DND-41 (cell line): ENCODE measurements at regions not wholly inside any gene's neighbourhood (a gene's known extent, or its start where the extent isn't known, plus 50 kb on each side); places are given as distances from the start of the nearest gene placed in this dataset.

Experiments used
- ATAC-seq: fragments of 200-7000 bp; cut with Tn5 transposase; 3 replicates; pipeline ENCODE4 v1.9.1; 2021; ENCODE audit warnings: low read depth; ENCODE audit not compliant: insufficient read depth
- DNase-seq: peaks from one replicate; pipeline ENCODE4 v3.0.0-alpha.2; 2020
- H2AFZ ChIP-seq: 2 replicates; pipeline ENCODE4 v1.6.0; 2012; ENCODE audit warnings: low read depth, low read length
- H3K27ac ChIP-seq: 2 replicates; pipeline ENCODE4 v1.5.1; 2012; ENCODE audit warnings: low read length, inconsistent platforms
- H3K27me3 ChIP-seq: fragments of 200-600 bp; sonication (generic); 2 replicates; pipeline ENCODE4 v1.6.0; 2012; ENCODE audit warnings: low read length, mild to moderate bottlenecking, inconsistent platforms; ENCODE audit not compliant: insufficient read depth, poor library complexity
- H3K36me3 ChIP-seq: 2 replicates; pipeline ENCODE4 v1.5.1; 2012; ENCODE audit warnings: low read length, inconsistent platforms; ENCODE audit not compliant: insufficient read depth
- H3K4me1 ChIP-seq: 2 replicates; pipeline ENCODE4 v1.5.1; 2012; ENCODE audit warnings: mild to moderate bottlenecking, low read length; ENCODE audit not compliant: insufficient read depth
- H3K4me2 ChIP-seq: 2 replicates; pipeline ENCODE4 v1.6.0; 2012; ENCODE audit warnings: mild to moderate bottlenecking, moderate library complexity, low read length, inconsistent platforms; ENCODE audit not compliant: insufficient read depth
- H3K4me3 ChIP-seq, 2 experiments: fragments of 200-600 bp in 1 of 2; shearing (Covaris generic) in 1 of 2; 2 replicates each; pipeline ENCODE4 v1.5.1; 2012 to 2016; ENCODE audit warnings: inconsistent platforms in 2 of 2, low read length in 2 of 2, mild to moderate bottlenecking in 2 of 2, low read depth in 1 of 2, moderate library complexity in 1 of 2
- H3K79me2 ChIP-seq: 2 replicates; pipeline ENCODE4 v1.6.0; 2012; ENCODE audit warnings: low read length, inconsistent platforms; ENCODE audit not compliant: insufficient read depth
- H3K9ac ChIP-seq: 2 replicates; pipeline ENCODE4 v1.6.0; 2012; ENCODE audit warnings: low read depth, mild to moderate bottlenecking, inconsistent platforms, low read length, moderate library complexity
- H3K9me3 ChIP-seq: 2 replicates; pipeline ENCODE4 v1.5.1; 2012; ENCODE audit warnings: low read length, moderate library complexity, mild to moderate bottlenecking, inconsistent platforms; ENCODE audit not compliant: insufficient read depth, severe bottlenecking
- H4K20me1 ChIP-seq: 2 replicates; pipeline ENCODE4 v1.6.0; 2012; ENCODE audit warnings: low read length; ENCODE audit not compliant: insufficient read depth
- CTCF ChIP-seq: IDR thresholded peaks from 2 replicates; pipeline ENCODE4 v1.5.1; 2012; ENCODE audit warnings: borderline replicate concordance, low read length, moderate library complexity, mild to moderate bottlenecking; ENCODE audit not compliant: poor library complexity, severe bottlenecking; ENCODE audit errors: extremely low read depth
- EZH2 ChIP-seq: IDR thresholded peaks from 3 replicates; pipeline ENCODE4 v1.6.1; 2012; ENCODE audit warnings: borderline replicate concordance, low read depth, mild to moderate bottlenecking, moderate library complexity, low read length, inconsistent platforms; ENCODE audit not compliant: severe bottlenecking

- DNase-seq (no peak), ATAC-seq (no peak)
- Histone ChIP-seq H3K4me3 (no peak overlapping the region), H4K20me1 (no peaks in the 10 kb centered on the region), H3K9ac (no peak overlapping the region), H3K4me2 (no peak overlapping the region), H3K36me3 (no peaks in the 10 kb centered on the region), H3K27ac (no peak overlapping the region), H3K9me3 (no peaks in the 10 kb centered on the region), H2AFZ (no peak overlapping the region), H3K27me3 (no peaks in the 10 kb centered on the region), H3K4me1 (no peaks in the 10 kb centered on the region), H3K79me2 (no peaks in the 10 kb centered on the region)
- TF ChIP-seq CTCF: no peak
- no peak for TF ChIP-seq EZH2
These were observed 268.8 kb downstream of the MREG start for GRCh38 chr2:215744514-215744913.

GRCh38 chr2:215743066-215743465 is 270.3 kb downstream of the MREG start:
- H2AFZ ChIP-seq: no peak overlapping the region
- TF ChIP-seq CTCF (no peak), EZH2 (no peak)

GRCh38 chr2:215742021-215742420 is 271.3 kb downstream of the MREG start:
- H3K4me3 ChIP-seq: no peak overlapping the region
- ATAC-seq (no peak), DNase-seq (no peak)
- no peak overlapping the region for H3K9ac ChIP-seq
- H3K79me2 ChIP-seq: no peaks in the 10 kb centered on the region
- H2AFZ ChIP-seq: no peak overlapping the region; the same call in 1 of the 2 replicates
- H3K4me1 ChIP-seq: no peaks in the 10 kb centered on the region
- TF ChIP-seq CTCF (no peak), EZH2 (no peak)
- no peak overlapping the region for H3K27ac ChIP-seq
- H4K20me1 ChIP-seq: no peaks in the 10 kb centered on the region
- H3K4me2 ChIP-seq: no peak overlapping the region
- H3K36me3 ChIP-seq: no peaks in the 10 kb centered on the region
- no peaks in the 10 kb centered on the region for H3K9me3 ChIP-seq
- H3K27me3 ChIP-seq: no peaks in the 10 kb centered on the region

More at GRCh38 chr2:215743066-215743465, 270.3 kb downstream of the MREG start:
- H3K4me3 ChIP-seq: no peak overlapping the region
- H3K79me2 ChIP-seq: no peaks in the 10 kb centered on the region
- no peak overlapping the region for H3K4me2 ChIP-seq
- DNase-seq: no peak
- H3K9me3 ChIP-seq: no peaks in the 10 kb centered on the region
- no peak overlapping the region for H3K27ac ChIP-seq
- no peaks in the 10 kb centered on the region for H3K4me1 ChIP-seq
- no peak overlapping the region for H3K9ac ChIP-seq
- no peaks in the 10 kb centered on the region for H4K20me1 ChIP-seq
- ATAC-seq: no peak
- no peaks in the 10 kb centered on the region for H3K27me3 ChIP-seq
- H3K36me3 ChIP-seq: no peaks in the 10 kb centered on the region

GRCh38 chr2:215740071-215740470 is 273.3 kb downstream of the MREG start:
- Histone ChIP-seq H3K27ac (no peak overlapping the region), H3K4me2 (no peak overlapping the region), H2AFZ (no peak overlapping the region), H3K4me3 (no peak overlapping the region), H4K20me1 (no peaks in the 10 kb centered on the region), H3K27me3 (no peaks in the 10 kb centered on the region), H3K9me3 (no peaks in the 10 kb centered on the region), H3K4me1 (no peaks in the 10 kb centered on the region), H3K36me3 (no peaks in the 10 kb centered on the region), H3K79me2 (no peaks in the 10 kb centered on the region), H3K9ac (no peak overlapping the region)
- DNase-seq (no peak), ATAC-seq (no peak)
- TF ChIP-seq EZH2: no peak
- no peak for TF ChIP-seq CTCF
